ENCODE measurements at regions not wholly inside any gene's neighbourhood (a gene's known extent, or its start where the extent isn't known, plus 50 kb on each side); places are given as distances from the start of the nearest gene placed in this dataset.

- H3K27me3 ChIP-seq (ENCODE audit: control insufficient read depth in 2 of 2, insufficient read depth in 2 of 2, low read length in 2 of 2): no peaks in the 10 kb centered on the region
- Mint-ChIP-seq H3K36me3 (no peaks in the 10 kb centered on the region), H3K9me3 (peaks cover 0 to 4% (median 0%) of the 10 kb centered on the region in 7 donors), H3K4me3 (no peak overlapping the region), H3K27ac (no peak overlapping the region), H3K27me3 (ENCODE audit: low read depth in 3 of 3) (peaks cover 0 to 6% (median 3%) of the 10 kb centered on the region in 3 donors), H3K4me1 (no peaks in the 10 kb centered on the region)
- WGBS (ENCODE audit: insufficient coverage): 98% methylated on average over 4 of the region's 4 CpGs
- no peaks in the 10 kb centered on the region for H3K36me3 ChIP-seq (replicated peaks in 1 of 2; ENCODE audit: control insufficient read depth in 1 of 2, insufficient read depth in 2 of 2, low read length in 2 of 2)
- H3K4me3 ChIP-seq (replicated peaks in 1 of 3; ENCODE audit: low read depth in 2 of 3, low read length in 3 of 3): no peak overlapping the region
- no peak for TF ChIP-seq CTCF (IDR thresholded peaks at IDR 0.05)
- DNase-seq: no peak
- H3K9me3 ChIP-seq (replicated peaks in 1 of 2; ENCODE audit: control insufficient read depth in 1 of 2, insufficient read depth in 1 of 2, low read length in 2 of 2): no peaks in the 10 kb centered on the region
- no peak overlapping the region for H3K27ac ChIP-seq (ENCODE audit: low read depth in 1 of 2, low read length in 2 of 2)
- intact Hi-C loops (cut with micrococcal nuclease): no loop called here
- H3K9ac ChIP-seq (ENCODE audit: insufficient read depth, low read length, poor library complexity, severe bottlenecking): no peak overlapping the region
- H2AFZ ChIP-seq (ENCODE audit: insufficient read depth, low read depth, low read length, poor library complexity, severe bottlenecking): no peak overlapping the region
- no peaks in the 10 kb centered on the region for H4K20me1 ChIP-seq (ENCODE audit: insufficient read depth, low read length)
- H3K79me2 ChIP-seq (ENCODE audit: insufficient read depth, low read length): no peaks in the 10 kb centered on the region
- no peaks in the 10 kb centered on the region for H3K4me1 ChIP-seq (ENCODE audit: control insufficient read depth in 1 of 2, insufficient read depth in 2 of 2, low read length in 2 of 2)
- H3K4me2 ChIP-seq (replicated peaks; ENCODE audit: extremely low read depth, low read length, poor library complexity, severe bottlenecking): no peak overlapping the region
These were observed 266.3 kb upstream of the SLC14A2 start for GRCh38 chr18:45349019-45349418.

- H3K79me2 ChIP-seq (ENCODE audit: insufficient read depth, low read length): no peaks in the 10 kb centered on the region
- H3K4me3 Mint-ChIP-seq: no peak overlapping the region
- no peak for DNase-seq
These were observed 265.8 kb upstream of the SLC14A2 start for GRCh38 chr18:45349467-45349866.

More at GRCh38 chr18:45349467-45349866, 265.8 kb upstream of the SLC14A2 start:
- Histone ChIP-seq H3K4me1 (ENCODE audit: control insufficient read depth in 1 of 2, insufficient read depth in 2 of 2, low read length in 2 of 2) (no peaks in the 10 kb centered on the region), H2AFZ (ENCODE audit: insufficient read depth, low read depth, low read length, poor library complexity, severe bottlenecking) (no peak overlapping the region), H3K4me2 (replicated peaks; ENCODE audit: extremely low read depth, low read length, poor library complexity, severe bottlenecking) (no peak overlapping the region), H3K27me3 (ENCODE audit: control insufficient read depth in 2 of 2, insufficient read depth in 2 of 2, low read length in 2 of 2) (no peaks in the 10 kb centered on the region), H3K27ac (ENCODE audit: low read depth in 1 of 2, low read length in 2 of 2) (no peak overlapping the region), H3K36me3 (replicated peaks in 1 of 2; ENCODE audit: control insufficient read depth in 1 of 2, insufficient read depth in 2 of 2, low read length in 2 of 2) (no peaks in the 10 kb centered on the region), H3K9me3 (replicated peaks in 1 of 2; ENCODE audit: control insufficient read depth in 1 of 2, insufficient read depth in 1 of 2, low read length in 2 of 2) (no peaks in the 10 kb centered on the region), H3K9ac (ENCODE audit: insufficient read depth, low read length, poor library complexity, severe bottlenecking) (no peak overlapping the region), H4K20me1 (ENCODE audit: insufficient read depth, low read length) (no peaks in the 10 kb centered on the region), H3K4me3 (replicated peaks in 1 of 3; ENCODE audit: low read depth in 2 of 3, low read length in 3 of 3) (no peak overlapping the region)
- TF ChIP-seq CTCF (IDR thresholded peaks at IDR 0.05): no peak
- Mint-ChIP-seq H3K27me3 (ENCODE audit: low read depth in 3 of 3) (peaks cover 0 to 6% (median 3%) of the 10 kb centered on the region in 3 donors), H3K9me3 (peaks cover 0 to 4% (median 0%) of the 10 kb centered on the region in 7 donors), H3K4me1 (no peaks in the 10 kb centered on the region), H3K27ac (no peak overlapping the region), H3K36me3 (no peaks in the 10 kb centered on the region)
- WGBS (ENCODE audit: insufficient coverage): 100% methylated on average over 2 of the region's 2 CpGs
- intact Hi-C loops (cut with micrococcal nuclease): no loop called here
